ENCODE measurements at regions not wholly inside any gene's neighbourhood (a gene's known extent, or its start where the extent isn't known, plus 50 kb on each side); places are given as distances from the start of the nearest gene placed in this dataset.

DNA sequence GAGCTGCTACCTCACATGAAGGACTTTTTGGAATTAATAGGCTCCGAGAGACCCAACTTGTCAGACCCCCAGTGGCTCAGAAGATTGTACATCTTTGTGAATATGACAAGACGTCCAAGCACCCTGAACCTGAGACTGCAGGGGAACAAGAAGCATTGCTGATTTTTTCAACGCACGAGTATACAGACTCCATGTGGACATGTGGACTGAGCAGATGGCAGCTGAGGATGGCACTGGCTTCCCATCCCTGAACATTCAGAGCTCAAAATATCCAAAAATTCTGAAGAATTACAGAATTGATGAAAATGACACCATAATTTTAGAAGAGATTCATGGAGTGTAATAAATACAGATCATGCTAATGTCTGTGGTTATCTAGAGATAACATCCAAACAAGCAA, 254.1 kb downstream of the MZT1 start:
- Mint-ChIP-seq H3K4me1 (ENCODE audit: low read depth, unreplicated experiment) (no peaks in the 10 kb centered on the region), H3K4me3 (ENCODE audit: unreplicated experiment) (no peak overlapping the region), H3K27me3 (ENCODE audit: insufficient read depth, unreplicated experiment) (peaks cover 8% of the 10 kb centered on the region), H3K36me3 (ENCODE audit: insufficient read depth, unreplicated experiment) (no peaks in the 10 kb centered on the region), H3K27ac (ENCODE audit: unreplicated experiment) (no peak overlapping the region), H3K9me3 (ENCODE audit: unreplicated experiment) (no peaks in the 10 kb centered on the region)
- H3K4me3 ChIP-seq (ENCODE audit: low read depth, low read length): no peak overlapping the region
- intact Hi-C loops (cut with micrococcal nuclease; ENCODE audit: unreplicated experiment): loop anchor here (5.0 kb wide), 1 partner anchor 169 kb away; no protein-coding TSS in a partner anchor
- no peaks in the 10 kb centered on the region for H3K27me3 ChIP-seq (replicated peaks; ENCODE audit: control insufficient read depth, insufficient read depth, low read length)
- H3K36me3 ChIP-seq (ENCODE audit: control insufficient read depth, insufficient read depth, low read length): no peaks in the 10 kb centered on the region
- no peaks in the 10 kb centered on the region for H3K9me3 ChIP-seq
- ChIA-PET POLR2A (no interaction called here), CTCF (no interaction called here)
- TF ChIP-seq, protein P1, sequence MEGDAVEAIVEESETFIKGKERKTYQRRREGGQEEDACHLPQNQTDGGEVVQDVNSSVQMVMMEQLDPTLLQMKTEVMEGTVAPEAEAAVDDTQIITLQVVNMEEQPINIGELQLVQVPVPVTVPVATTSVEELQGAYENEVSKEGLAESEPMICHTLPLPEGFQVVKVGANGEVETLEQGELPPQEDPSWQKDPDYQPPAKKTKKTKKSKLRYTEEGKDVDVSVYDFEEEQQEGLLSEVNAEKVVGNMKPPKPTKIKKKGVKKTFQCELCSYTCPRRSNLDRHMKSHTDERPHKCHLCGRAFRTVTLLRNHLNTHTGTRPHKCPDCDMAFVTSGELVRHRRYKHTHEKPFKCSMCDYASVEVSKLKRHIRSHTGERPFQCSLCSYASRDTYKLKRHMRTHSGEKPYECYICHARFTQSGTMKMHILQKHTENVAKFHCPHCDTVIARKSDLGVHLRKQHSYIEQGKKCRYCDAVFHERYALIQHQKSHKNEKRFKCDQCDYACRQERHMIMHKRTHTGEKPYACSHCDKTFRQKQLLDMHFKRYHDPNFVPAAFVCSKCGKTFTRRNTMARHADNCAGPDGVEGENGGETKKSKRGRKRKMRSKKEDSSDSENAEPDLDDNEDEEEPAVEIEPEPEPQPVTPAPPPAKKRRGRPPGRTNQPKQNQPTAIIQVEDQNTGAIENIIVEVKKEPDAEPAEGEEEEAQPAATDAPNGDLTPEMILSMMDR (IDR thresholded peaks at IDR 0.05; ENCODE audit: insufficient read depth in 1 of 2, low read depth in 1 of 2, low read length in 1 of 2, severe bottlenecking in 1 of 2, unreplicated experiment in 1 of 2): no peak
- DNase-seq: no peak
- H3K4me1 ChIP-seq: no peaks in the 10 kb centered on the region
- BruUV-seq (replicated peaks): no TSS peak

DNA sequence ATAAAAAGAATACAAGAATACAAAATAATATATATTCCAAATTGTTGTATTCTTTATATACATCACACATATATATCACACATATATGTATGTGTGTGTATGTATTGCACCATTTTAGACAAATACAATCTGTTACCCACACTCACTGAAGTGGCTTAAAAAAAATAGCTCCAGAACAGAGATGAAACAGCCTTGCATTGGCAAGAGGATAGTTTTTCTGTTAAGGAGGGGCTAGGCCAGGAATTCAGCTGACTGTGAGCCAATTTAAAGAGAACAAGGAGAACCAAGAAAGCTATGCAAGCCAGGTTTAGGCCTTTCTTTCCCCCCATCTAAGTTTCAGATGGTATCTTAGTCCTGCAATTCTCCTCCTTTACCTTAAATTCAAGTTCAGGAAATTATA, 257.5 kb downstream of the MZT1 start:
- TF ChIP-seq, protein P1 (IDR thresholded peaks at IDR 0.05; ENCODE audit: insufficient read depth in 1 of 2, low read depth in 1 of 2, low read length in 1 of 2, severe bottlenecking in 1 of 2, unreplicated experiment in 1 of 2): no peak
- Histone ChIP-seq H3K36me3 (ENCODE audit: control insufficient read depth, insufficient read depth, low read length) (no peaks in the 10 kb centered on the region), H3K4me3 (ENCODE audit: low read depth, low read length) (no peak overlapping the region), H3K9me3 (no peaks in the 10 kb centered on the region), H3K27me3 (replicated peaks; ENCODE audit: control insufficient read depth, insufficient read depth, low read length) (no peaks in the 10 kb centered on the region), H3K4me1 (no peaks in the 10 kb centered on the region)
- intact Hi-C loops (cut with micrococcal nuclease; ENCODE audit: unreplicated experiment): loop anchor here (5.0 kb wide), 1 partner anchor 172 kb away; no protein-coding TSS in a partner anchor
- no TSS peak for BruUV-seq (replicated peaks)
- DNase-seq: no peak
- H3K36me3 Mint-ChIP-seq (ENCODE audit: insufficient read depth, unreplicated experiment): no peaks in the 10 kb centered on the region
- ChIA-PET POLR2A (no interaction called here), CTCF (no interaction called here)
- peaks cover 11% of the 10 kb centered on the region for H3K27me3 Mint-ChIP-seq (ENCODE audit: insufficient read depth, unreplicated experiment)
- no peaks in the 10 kb centered on the region for H3K4me1 Mint-ChIP-seq (ENCODE audit: low read depth, unreplicated experiment)
- no peaks in the 10 kb centered on the region for H3K9me3 Mint-ChIP-seq (ENCODE audit: unreplicated experiment)
- H3K4me3 Mint-ChIP-seq (ENCODE audit: unreplicated experiment): no peak overlapping the region
- no peak overlapping the region for H3K27ac Mint-ChIP-seq (ENCODE audit: unreplicated experiment)

DNA sequence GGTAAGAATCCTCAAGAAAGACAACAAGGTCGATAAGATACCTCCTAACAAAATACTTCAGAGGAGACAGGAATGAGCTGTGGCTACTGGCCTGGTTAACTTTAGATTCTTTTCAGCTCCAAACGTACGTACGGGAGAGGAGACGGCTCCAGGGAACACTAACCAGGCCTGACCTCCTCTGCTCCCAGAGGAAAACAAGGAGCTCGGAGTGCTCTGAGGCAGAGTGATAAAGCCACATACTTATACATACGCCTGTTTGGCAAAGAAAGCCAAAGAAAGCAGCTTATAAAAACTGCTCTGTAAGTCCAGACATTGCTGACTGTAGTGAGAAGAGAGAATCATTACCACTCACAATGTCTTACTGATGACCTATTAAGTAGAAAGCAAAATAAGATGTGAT, 263.9 kb downstream of the MZT1 start:
- DNase-seq: no peak
- Histone ChIP-seq H3K4me3 (ENCODE audit: low read depth, low read length) (no peak overlapping the region), H3K36me3 (ENCODE audit: control insufficient read depth, insufficient read depth, low read length) (no peaks in the 10 kb centered on the region), H3K4me1 (no peaks in the 10 kb centered on the region), H3K9me3 (no peaks in the 10 kb centered on the region), H3K27me3 (replicated peaks; ENCODE audit: control insufficient read depth, insufficient read depth, low read length) (no peaks in the 10 kb centered on the region)
- no TSS peak for BruUV-seq (replicated peaks)
- TF ChIP-seq, protein P1 (IDR thresholded peaks at IDR 0.05; ENCODE audit: insufficient read depth in 1 of 2, low read depth in 1 of 2, low read length in 1 of 2, severe bottlenecking in 1 of 2, unreplicated experiment in 1 of 2): no peak
- POLR2A ChIA-PET: no interaction called here
- H3K27ac Mint-ChIP-seq (ENCODE audit: unreplicated experiment): no peak overlapping the region
- no peaks in the 10 kb centered on the region for H3K9me3 Mint-ChIP-seq (ENCODE audit: unreplicated experiment)
- intact Hi-C loops (cut with micrococcal nuclease; ENCODE audit: unreplicated experiment): no loop called here
- no peaks in the 10 kb centered on the region for H3K4me1 Mint-ChIP-seq (ENCODE audit: low read depth, unreplicated experiment)
- no peak overlapping the region for H3K4me3 Mint-ChIP-seq (ENCODE audit: unreplicated experiment)
- CTCF ChIA-PET: no interaction called here
- H3K27me3 Mint-ChIP-seq (ENCODE audit: insufficient read depth, unreplicated experiment): peaks cover 17% of the 10 kb centered on the region
- no peaks in the 10 kb centered on the region for H3K36me3 Mint-ChIP-seq (ENCODE audit: insufficient read depth, unreplicated experiment)
